IPS-15b (cell line): ENCODE measurements at regions not wholly inside any gene's neighbourhood (a gene's known extent, or its start where the extent isn't known, plus 50 kb on each side); places are given as distances from the start of the nearest gene placed in this dataset.

ENCODE experiments used
- H3K27me3 ChIP-seq: one replicate; pipeline ENCODE4 v1.6.1; 2013; ENCODE audit warnings: low read length; ENCODE audit not compliant: control insufficient read depth, insufficient read depth
- H3K36me3 ChIP-seq: one replicate; pipeline ENCODE4 v1.6.1; 2013; ENCODE audit warnings: low read length; ENCODE audit not compliant: control insufficient read depth, insufficient read depth
- H3K4me1 ChIP-seq: one replicate; pipeline ENCODE4 v1.6.1; 2013; ENCODE audit warnings: mild to moderate bottlenecking, low read length; ENCODE audit not compliant: control insufficient read depth, insufficient read depth
- H3K4me3 ChIP-seq: one replicate; pipeline ENCODE4 v1.5.1; 2013; ENCODE audit warnings: low read depth, low read length
- H3K9ac ChIP-seq: one replicate; pipeline ENCODE4 v1.6.1; 2013; ENCODE audit warnings: low read depth, mild to moderate bottlenecking, low read length
- H3K9me3 ChIP-seq: one replicate; pipeline ENCODE4 v1.6.1; 2013; ENCODE audit warnings: mild to moderate bottlenecking, low read length; ENCODE audit not compliant: control insufficient read depth, insufficient read depth

GRCh38 chr3:127482216-127483004 is 108.1 kb downstream of the TPRA1 start:
- H3K27me3 ChIP-seq: no peaks in the 10 kb centered on the region
- no peak overlapping the region for H3K4me3 ChIP-seq
- H3K9ac ChIP-seq: no peak overlapping the region
- H3K9me3 ChIP-seq: no peaks in the 10 kb centered on the region
- peaks cover 5% of the 10 kb centered on the region for H3K4me1 ChIP-seq
- H3K36me3 ChIP-seq: no peaks in the 10 kb centered on the region

DNA sequence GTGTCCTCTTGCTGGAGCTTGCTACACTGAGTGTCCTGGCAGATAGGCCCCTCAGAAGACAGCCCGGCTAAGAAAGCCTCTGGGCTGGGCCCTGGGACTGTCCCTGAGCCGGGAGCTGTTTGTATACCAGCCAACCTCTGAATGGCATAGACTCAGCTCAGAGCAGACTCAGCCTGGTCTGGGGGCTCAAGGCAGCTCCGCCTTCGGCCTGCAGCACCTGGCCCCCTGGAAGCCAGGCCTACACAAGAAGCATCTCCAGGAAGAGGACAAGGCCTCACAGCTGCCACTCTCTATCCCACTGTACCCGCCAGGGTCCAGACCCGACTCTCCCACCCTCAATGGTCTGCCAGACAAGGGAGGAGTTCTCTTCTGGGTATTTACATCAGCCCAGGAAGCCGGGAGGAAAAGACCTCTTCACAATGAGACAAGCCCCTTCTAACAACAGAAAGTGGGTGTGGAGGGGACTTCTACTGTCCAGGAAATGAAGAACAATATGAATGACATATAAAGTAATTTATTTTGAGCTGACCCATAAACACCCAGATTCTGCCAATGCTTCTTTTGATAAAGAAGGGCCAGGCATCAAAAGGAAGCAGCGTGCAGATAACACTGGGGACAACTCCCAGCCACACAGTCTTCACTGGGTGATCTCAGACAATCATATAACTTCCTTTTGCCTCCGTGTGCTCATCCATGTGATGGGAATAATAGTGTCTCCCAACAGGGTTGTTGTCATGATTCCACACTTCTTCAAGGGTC is 110.2 kb downstream of the TPRA1 start:
- peaks cover 5% of the 10 kb centered on the region for H3K4me1 ChIP-seq
- no peaks in the 10 kb centered on the region for H3K9me3 ChIP-seq
- no peaks in the 10 kb centered on the region for H3K36me3 ChIP-seq
- no peaks in the 10 kb centered on the region for H3K27me3 ChIP-seq
- H3K4me3 ChIP-seq: no peak overlapping the region
- no peak overlapping the region for H3K9ac ChIP-seq

GRCh38 chr3:127479449-127479848 is 111.1 kb downstream of the TPRA1 start:
- H3K9me3 ChIP-seq: no peaks in the 10 kb centered on the region
- no peaks in the 10 kb centered on the region for H3K27me3 ChIP-seq
- H3K4me3 ChIP-seq: no peak overlapping the region
- H3K9ac ChIP-seq: no peak overlapping the region
- H3K36me3 ChIP-seq: no peaks in the 10 kb centered on the region
- peaks cover 5% of the 10 kb centered on the region for H3K4me1 ChIP-seq

DNA sequence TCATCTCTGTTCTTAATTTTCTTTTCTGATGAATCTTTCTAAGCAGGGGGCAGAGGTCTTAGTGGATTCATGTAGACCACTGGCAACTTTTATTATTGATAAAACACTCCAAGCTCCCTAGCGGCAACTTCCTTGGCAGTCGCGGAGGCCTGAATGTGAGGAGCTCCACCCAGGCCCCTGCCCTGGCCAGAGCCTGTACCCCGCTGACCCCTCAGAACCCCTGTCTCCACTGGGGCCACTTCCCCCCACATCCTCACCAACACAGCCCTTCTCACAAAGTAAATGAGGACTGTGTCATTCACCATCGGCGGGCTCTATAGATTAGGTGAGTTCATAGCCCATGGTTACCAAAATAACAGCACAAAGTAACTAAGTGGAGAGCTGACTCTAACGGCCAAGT is 111.6 kb downstream of the TPRA1 start:
- H3K9me3 ChIP-seq: no peaks in the 10 kb centered on the region
- no peak overlapping the region for H3K9ac ChIP-seq
- no peak overlapping the region for H3K4me3 ChIP-seq
- peaks cover 5% of the 10 kb centered on the region for H3K4me1 ChIP-seq
- H3K27me3 ChIP-seq: no peaks in the 10 kb centered on the region
- H3K36me3 ChIP-seq: no peaks in the 10 kb centered on the region

- no peak overlapping the region for H3K9ac ChIP-seq
- H3K4me1 ChIP-seq: peaks cover 5% of the 10 kb centered on the region
- H3K36me3 ChIP-seq: no peaks in the 10 kb centered on the region
- H3K4me3 ChIP-seq: no peak overlapping the region
- H3K27me3 ChIP-seq: no peaks in the 10 kb centered on the region
- no peaks in the 10 kb centered on the region for H3K9me3 ChIP-seq
Measured at GRCh38 chr3:127477396-127477795, 113.1 kb downstream of the TPRA1 start.

DNA sequence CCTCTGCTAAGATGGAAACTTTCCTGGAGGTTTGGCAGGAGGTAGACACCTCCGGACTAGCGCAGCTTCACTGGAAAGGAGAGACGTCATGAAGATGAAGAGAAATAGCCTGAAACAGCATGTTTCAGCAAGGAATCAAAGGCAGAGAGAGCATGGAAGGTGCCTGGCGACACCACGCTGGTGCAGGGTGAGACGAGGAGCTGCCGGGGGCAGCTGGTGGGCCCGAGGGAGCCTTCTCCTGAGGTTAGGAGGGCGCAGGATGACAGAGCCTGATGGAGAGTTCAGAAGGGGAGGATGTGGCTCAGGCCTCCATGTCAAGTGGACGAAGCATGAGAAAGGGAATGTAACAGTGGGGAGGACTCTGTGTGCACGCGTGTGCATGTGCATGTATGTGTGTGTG is 113.6 kb downstream of the TPRA1 start:
- H3K36me3 ChIP-seq: no peaks in the 10 kb centered on the region
- no peak overlapping the region for H3K4me3 ChIP-seq
- no peaks in the 10 kb centered on the region for H3K9me3 ChIP-seq
- H3K9ac ChIP-seq: no peak overlapping the region
- peaks cover 5% of the 10 kb centered on the region for H3K4me1 ChIP-seq
- no peaks in the 10 kb centered on the region for H3K27me3 ChIP-seq

GRCh38 chr3:127475975-127476705 is 114.4 kb downstream of the TPRA1 start:
- no peak overlapping the region for H3K4me3 ChIP-seq
- no peaks in the 10 kb centered on the region for H3K36me3 ChIP-seq
- H3K9ac ChIP-seq: no peak overlapping the region
- H3K9me3 ChIP-seq: no peaks in the 10 kb centered on the region
- no peaks in the 10 kb centered on the region for H3K27me3 ChIP-seq
- H3K4me1 ChIP-seq: peaks cover 5% of the 10 kb centered on the region

DNA sequence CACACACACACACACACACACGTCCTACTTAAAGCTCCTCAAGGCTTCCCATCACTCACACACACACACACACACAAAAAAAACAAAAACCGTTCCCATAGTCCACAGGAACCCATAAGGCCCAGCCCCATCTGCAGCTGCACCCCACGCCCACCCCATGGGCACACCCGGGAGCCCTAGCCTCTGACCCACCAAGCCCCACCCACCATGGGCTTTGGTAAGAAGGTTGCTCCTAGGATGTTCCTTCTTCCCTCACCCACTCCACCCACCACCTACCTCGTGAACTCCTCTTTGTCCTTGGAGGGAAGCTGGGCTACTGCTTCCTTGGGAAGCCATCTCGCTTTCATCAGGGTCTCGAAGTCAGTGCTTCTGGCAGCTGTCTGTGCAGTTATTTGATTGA is 115.1 kb downstream of the TPRA1 start:
- no peaks in the 10 kb centered on the region for H3K27me3 ChIP-seq

DNA sequence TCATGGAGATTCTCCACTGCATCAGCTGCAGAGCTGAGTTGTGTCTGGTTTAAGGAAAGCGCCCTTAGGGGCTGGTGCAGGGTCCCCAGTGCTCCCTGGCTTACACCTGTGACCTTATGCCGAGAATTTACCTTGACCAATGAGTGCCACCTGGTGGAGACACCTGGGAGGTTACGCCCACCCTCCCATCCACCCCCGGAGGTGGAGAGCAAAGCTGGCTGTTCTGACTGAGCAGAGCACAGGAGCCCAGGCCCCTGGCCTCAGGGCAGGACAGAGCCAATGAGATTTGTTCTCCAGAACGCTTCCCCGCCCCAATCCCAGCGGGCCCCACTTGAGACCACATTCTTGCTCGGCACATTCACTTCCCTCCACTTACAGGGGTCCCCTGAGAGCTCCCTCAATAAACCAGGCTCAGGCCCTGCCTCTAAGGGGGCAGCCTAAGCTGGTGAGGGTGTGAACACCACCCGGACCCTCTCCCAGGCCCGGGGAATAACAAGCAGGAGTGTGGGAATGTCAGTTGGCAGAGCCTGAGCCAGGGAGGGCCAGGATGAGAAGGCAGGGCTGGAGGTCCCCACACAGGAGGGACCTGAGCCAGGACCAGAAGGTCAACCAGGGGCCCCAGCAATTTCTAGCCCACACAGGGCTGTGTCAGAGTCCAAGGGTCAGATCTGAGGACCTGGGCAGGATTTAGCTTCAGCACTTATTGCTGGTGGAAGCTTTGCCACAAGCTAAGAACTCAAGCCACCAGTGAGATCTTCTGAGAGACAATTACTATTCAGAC is 117.1 kb downstream of the TPRA1 start:
- Histone ChIP-seq H3K9me3 (no peaks in the 10 kb centered on the region), H3K4me3 (no peak overlapping the region), H3K4me1 (no peaks in the 10 kb centered on the region), H3K36me3 (no peaks in the 10 kb centered on the region), H3K9ac (no peak overlapping the region), H3K27me3 (no peaks in the 10 kb centered on the region)

More for the DNA sequence above, 115.1 kb downstream of the TPRA1 start:
- H3K9me3 ChIP-seq: no peaks in the 10 kb centered on the region
- H3K36me3 ChIP-seq: no peaks in the 10 kb centered on the region
- H3K9ac ChIP-seq: no peak overlapping the region
- H3K4me1 ChIP-seq: peaks cover 5% of the 10 kb centered on the region
- H3K4me3 ChIP-seq: no peak overlapping the region

DNA sequence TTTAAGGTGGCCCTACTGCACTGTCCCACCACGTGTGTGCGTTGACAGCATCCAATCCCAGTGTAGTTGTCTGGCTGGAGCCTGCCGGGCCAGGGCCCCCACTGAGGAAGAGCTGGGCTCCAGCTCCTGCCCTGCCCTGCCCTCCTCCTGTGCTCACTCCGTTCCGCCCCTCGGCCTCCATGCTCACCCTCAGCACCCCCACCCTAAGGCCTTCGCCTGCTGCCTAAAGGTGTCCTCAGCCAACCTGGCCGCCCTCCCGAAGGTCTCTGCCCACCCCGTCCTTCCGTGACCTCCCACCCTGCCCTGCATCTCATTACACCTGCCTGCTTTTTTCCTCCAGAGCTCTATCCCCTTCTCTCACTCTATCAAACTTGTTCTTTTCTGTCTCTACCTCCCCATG is 118.0 kb downstream of the TPRA1 start:
- Histone ChIP-seq H3K36me3 (no peaks in the 10 kb centered on the region), H3K4me3 (no peak overlapping the region), H3K4me1 (peaks cover 1% of the 10 kb centered on the region), H3K27me3 (no peaks in the 10 kb centered on the region), H3K9ac (no peak overlapping the region), H3K9me3 (no peaks in the 10 kb centered on the region)

DNA sequence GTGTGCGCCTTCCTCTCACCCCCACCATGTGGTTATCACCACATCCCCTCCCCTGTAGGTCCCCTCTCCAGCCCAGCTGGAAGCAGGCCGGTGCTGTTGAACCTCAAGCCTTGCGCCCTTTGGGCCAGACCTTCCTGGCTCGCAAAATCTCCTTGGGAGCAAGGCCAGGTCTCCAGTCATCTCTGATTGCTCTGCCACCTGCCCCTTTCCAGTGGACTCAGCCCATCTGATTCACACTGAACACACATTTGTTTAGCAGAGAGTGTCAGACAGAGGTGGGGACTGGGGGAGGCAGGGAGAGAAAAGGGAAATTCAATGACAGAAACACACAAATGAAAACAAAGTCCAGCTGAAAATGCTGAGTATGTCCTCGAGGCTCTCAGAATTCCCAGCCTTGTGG is 119.4 kb downstream of the TPRA1 start:
- H3K4me1 ChIP-seq: peaks cover 2% of the 10 kb centered on the region
- peaks cover 2% of the 10 kb centered on the region for H3K27me3 ChIP-seq

More for the DNA sequence above, 119.4 kb downstream of the TPRA1 start:
- Histone ChIP-seq H3K9me3 (no peaks in the 10 kb centered on the region), H3K4me3 (no peak overlapping the region), H3K36me3 (no peaks in the 10 kb centered on the region), H3K9ac (no peak overlapping the region)
